ENCODE measurements at regions not wholly inside any gene's neighbourhood (a gene's known extent, or its start where the extent isn't known, plus 50 kb on each side); places are given as distances from the start of the nearest gene placed in this dataset.

DNA sequence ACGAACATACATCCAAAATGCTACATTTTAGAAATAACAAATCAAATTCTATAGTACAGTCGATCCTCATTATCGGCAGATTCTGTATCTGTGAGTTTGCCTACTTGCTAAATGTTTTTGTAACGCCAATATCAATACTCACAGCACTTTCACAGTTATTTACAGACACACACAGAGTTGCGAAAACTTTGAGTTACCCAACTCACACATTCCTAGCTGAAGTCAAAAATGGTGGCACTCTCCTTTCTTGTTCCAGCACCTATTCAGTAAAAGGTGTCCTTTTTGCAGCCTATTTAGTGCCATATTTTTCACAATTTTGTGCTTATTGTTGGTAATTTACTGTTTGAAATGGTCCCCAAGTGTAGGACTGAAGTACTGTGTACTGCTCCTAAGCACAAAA is 161.7 kb downstream of the AKR1D1 start:
- TF ChIP-seq SIN3A (IDR thresholded peaks at IDR 0.05; ENCODE audit: borderline replicate concordance, insufficient read depth, low read length) (no peak), POLR2AphosphoS5 (IDR thresholded peaks at IDR 0.05; ENCODE audit: low read depth, low read length) (no peak), TAF1 (IDR thresholded peaks at IDR 0.05; ENCODE audit: borderline replicate concordance, insufficient read depth, low read length) (no peak), FOXP2 (optimal IDR thresholded peaks at IDR 0.05; ENCODE audit: borderline replicate concordance, extremely low read depth, extremely low read length, insufficient read depth) (no peak), REST (IDR thresholded peaks at IDR 0.05; ENCODE audit: insufficient read depth in 1 of 2, low read depth in 2 of 2, low read length in 2 of 2) (no peak)
